HepG2 (cell line): ENCODE measurements at regions not wholly inside any gene's neighbourhood (a gene's known extent, or its start where the extent isn't known, plus 50 kb on each side); places are given as distances from the start of the nearest gene placed in this dataset.

Source experiments
- HMGXB4 ChIP-seq, 2 experiments: sonication (generic) in 1 of 2; formaldehyde crosslinking in 1 of 2; IDR thresholded peaks; 2 replicates each; pipeline versions ENCODE4 v1.4.0 to v1.6.1; 2018 to 2020; ENCODE audit warnings: missing genetic modification reagents in 2 of 2, borderline replicate concordance in 1 of 2, low read depth in 1 of 2, mild to moderate bottlenecking in 1 of 2, missing biosample characterization in 1 of 2
- NCOR1 ChIP-seq: fragments of 200-600 bp; sonication (generic); IDR thresholded peaks from 2 replicates; pipeline ENCODE4 v1.7.0; 2017; ENCODE audit warnings: antibody characterized with exemption, low read length, borderline replicate concordance
- NR1H2 ChIP-seq: sonication (generic); formaldehyde crosslinking; IDR thresholded peaks from 2 replicates; pipeline ENCODE4 v1.8.1; 2022; ENCODE audit warnings: low read depth, missing genetic modification reagents, borderline replicate concordance
- RBM39 ChIP-seq: fragments of 200-400 bp; formaldehyde crosslinking; IDR thresholded peaks from one replicate; pipeline ENCODE4 v1.6.1; 2018; ENCODE audit warnings: antibody characterized with exemption, mild to moderate bottlenecking, low read depth, low read length; ENCODE audit not compliant: poor library complexity, severe bottlenecking
- ZNF552 ChIP-seq: sonication (generic); formaldehyde crosslinking; IDR thresholded peaks from 2 replicates; pipeline ENCODE4 v1.9.0; 2022; ENCODE audit warnings: missing genetic modification reagents, mild to moderate bottlenecking, borderline replicate concordance
- TF ChIP-seq, protein P1 (sequence below): sonication (generic); formaldehyde crosslinking; IDR thresholded peaks from 2 replicates; pipeline ENCODE4 v1.5.0; 2020; ENCODE audit warnings: mild to moderate bottlenecking, missing genetic modification reagents, moderate library complexity

- TF ChIP-seq NR1H2 (CRISPR knock-in tag), result no peak
- no peak for TF ChIP-seq NCOR1
- no peak for TF ChIP-seq RBM39
- TF ChIP-seq HMGXB4 (CRISPR knock-in tag; IDR thresholded peaks at IDR 0.05; ENCODE audit: borderline replicate concordance in 1 of 2, low read depth in 1 of 2), result no peak
- TF ChIP-seq ZNF552, result no peak
- TF ChIP-seq, protein P1, sequence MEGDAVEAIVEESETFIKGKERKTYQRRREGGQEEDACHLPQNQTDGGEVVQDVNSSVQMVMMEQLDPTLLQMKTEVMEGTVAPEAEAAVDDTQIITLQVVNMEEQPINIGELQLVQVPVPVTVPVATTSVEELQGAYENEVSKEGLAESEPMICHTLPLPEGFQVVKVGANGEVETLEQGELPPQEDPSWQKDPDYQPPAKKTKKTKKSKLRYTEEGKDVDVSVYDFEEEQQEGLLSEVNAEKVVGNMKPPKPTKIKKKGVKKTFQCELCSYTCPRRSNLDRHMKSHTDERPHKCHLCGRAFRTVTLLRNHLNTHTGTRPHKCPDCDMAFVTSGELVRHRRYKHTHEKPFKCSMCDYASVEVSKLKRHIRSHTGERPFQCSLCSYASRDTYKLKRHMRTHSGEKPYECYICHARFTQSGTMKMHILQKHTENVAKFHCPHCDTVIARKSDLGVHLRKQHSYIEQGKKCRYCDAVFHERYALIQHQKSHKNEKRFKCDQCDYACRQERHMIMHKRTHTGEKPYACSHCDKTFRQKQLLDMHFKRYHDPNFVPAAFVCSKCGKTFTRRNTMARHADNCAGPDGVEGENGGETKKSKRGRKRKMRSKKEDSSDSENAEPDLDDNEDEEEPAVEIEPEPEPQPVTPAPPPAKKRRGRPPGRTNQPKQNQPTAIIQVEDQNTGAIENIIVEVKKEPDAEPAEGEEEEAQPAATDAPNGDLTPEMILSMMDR (CRISPR knock-in tag), result no peak
Measured at GRCh38 chr5:39945870-39946269, 521.1 kb upstream of the DAB2 start.
